ENCODE measurements at regions not wholly inside any gene's neighbourhood (a gene's known extent, or its start where the extent isn't known, plus 50 kb on each side); places are given as distances from the start of the nearest gene placed in this dataset.

GRCh38 chr6:27081931-27082330 is 165.6 kb upstream of the PRSS16 start:
- H3K27me3 ChIP-seq (ENCODE audit: control insufficient read depth in 3 of 3, insufficient read depth in 3 of 3, low read length in 2 of 3) = peaks cover 0 to 13% (median 4%) of the 10 kb centered on the region in 3 donors
- peaks cover 0 to 2% (median 0%) of the 10 kb centered on the region in 5 donors for H3K4me1 ChIP-seq (ENCODE audit: control insufficient read depth in 5 of 5, insufficient read depth in 5 of 5, low read length in 5 of 5)
- no peak for TF ChIP-seq CTCF (IDR thresholded peaks at IDR 0.05; ENCODE audit: control extremely low read depth, extremely low read depth)
- ATAC-seq (ENCODE audit: insufficient read depth, low FRiP score) (no peak), DNase-seq (no peak)
- no peak overlapping the region for H3K4me3 ChIP-seq
- H3K27ac ChIP-seq (ENCODE audit: low read depth in 1 of 2, low read length in 1 of 2) = no peak overlapping the region
- 53 to 70% methylated on average over 2 of the region's 2 CpGs for WGBS, 2 donors
- no peak overlapping the region for H3K9ac ChIP-seq (ENCODE audit: insufficient read depth in 1 of 2, low read length in 2 of 2)
- no peaks in the 10 kb centered on the region for H3K9me3 ChIP-seq (ENCODE audit: control insufficient read depth in 4 of 4, insufficient read depth in 3 of 4, low read length in 3 of 4)
- H3K36me3 ChIP-seq (ENCODE audit: control insufficient read depth in 4 of 4, insufficient read depth in 4 of 4, low read length in 4 of 4) = no peaks in the 10 kb centered on the region

DNA sequence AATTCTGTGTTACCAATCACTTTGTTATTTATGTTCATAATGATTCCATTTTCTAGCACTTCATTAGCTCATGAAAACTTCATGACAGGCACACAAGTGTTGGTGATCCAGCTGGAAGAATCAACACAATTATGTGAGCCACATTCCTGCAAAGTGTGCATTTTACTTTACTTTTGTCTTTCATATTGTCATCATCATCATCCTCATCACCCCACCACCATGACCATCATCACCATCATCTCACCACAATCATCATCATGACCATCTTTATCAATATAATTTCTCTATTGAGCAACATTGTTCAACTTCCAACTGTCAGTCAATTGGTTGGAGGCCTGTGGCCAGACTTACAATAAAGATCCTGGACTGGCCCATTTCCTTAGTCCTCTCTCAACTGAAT is 159.4 kb upstream of the PRSS16 start:
- Histone ChIP-seq H3K9ac (ENCODE audit: insufficient read depth in 1 of 2, low read length in 2 of 2) (no peak overlapping the region), H3K36me3 (ENCODE audit: control insufficient read depth in 4 of 4, insufficient read depth in 4 of 4, low read length in 4 of 4) (no peaks in the 10 kb centered on the region), H3K4me3 (no peak overlapping the region), H3K4me1 (ENCODE audit: control insufficient read depth in 5 of 5, insufficient read depth in 5 of 5, low read length in 5 of 5) (peaks cover 0 to 7% (median 0%) of the 10 kb centered on the region in 5 donors), H3K9me3 (ENCODE audit: control insufficient read depth in 4 of 4, insufficient read depth in 3 of 4, low read length in 3 of 4) (no peaks in the 10 kb centered on the region), H3K27ac (ENCODE audit: low read depth in 1 of 2, low read length in 1 of 2) (no peak overlapping the region), H3K27me3 (ENCODE audit: control insufficient read depth in 3 of 3, insufficient read depth in 3 of 3, low read length in 2 of 3) (peaks cover 0 to 36% (median 21%) of the 10 kb centered on the region in 3 donors)
- DNase-seq (no peak), ATAC-seq (ENCODE audit: insufficient read depth, low FRiP score) (no peak)
- no peak for TF ChIP-seq CTCF (IDR thresholded peaks at IDR 0.05; ENCODE audit: control extremely low read depth, extremely low read depth)

DNA sequence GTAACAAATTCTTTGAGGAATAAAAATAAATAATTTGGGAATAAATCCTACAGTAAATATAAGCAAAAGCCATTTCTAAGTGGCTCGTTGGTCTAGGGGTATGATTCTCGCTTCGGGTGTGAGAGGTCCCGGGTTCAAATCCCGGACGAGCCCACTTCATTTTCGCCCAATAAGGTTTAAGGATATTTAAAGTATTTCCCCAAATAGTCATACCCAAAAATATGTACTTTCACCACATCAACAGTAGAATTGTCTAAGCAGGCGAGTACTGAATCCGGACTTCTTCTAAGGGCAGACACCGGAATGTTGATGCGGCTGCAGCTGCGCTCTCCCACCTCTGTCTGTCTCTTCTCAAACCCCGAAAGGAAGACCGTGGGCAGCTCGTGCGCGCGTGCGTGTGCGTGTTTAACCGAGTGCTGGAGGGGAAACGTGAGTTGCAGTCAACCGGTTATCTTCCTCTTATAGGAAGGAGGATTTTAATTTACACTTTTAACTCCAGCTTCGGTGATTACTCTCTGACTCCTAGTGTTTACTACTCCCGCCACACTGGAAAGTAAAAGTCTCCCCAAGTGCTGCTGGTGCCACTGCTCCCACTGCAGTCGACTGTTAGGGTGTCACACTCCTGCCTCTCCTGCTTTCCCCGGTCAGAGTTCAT is 155.7 kb upstream of the PRSS16 start:
- ATAC-seq (ENCODE audit: insufficient read depth, low FRiP score) = peak; percentile 34
- Histone ChIP-seq H3K4me1 (ENCODE audit: control insufficient read depth in 5 of 5, insufficient read depth in 5 of 5, low read length in 5 of 5) (peaks cover 0 to 7% (median 0%) of the 10 kb centered on the region in 5 donors), H3K9me3 (ENCODE audit: control insufficient read depth in 4 of 4, insufficient read depth in 3 of 4, low read length in 3 of 4) (no peaks in the 10 kb centered on the region), H3K4me3 (no peak overlapping the region), H3K36me3 (ENCODE audit: control insufficient read depth in 4 of 4, insufficient read depth in 4 of 4, low read length in 4 of 4) (no peaks in the 10 kb centered on the region), H3K27ac (ENCODE audit: low read depth in 1 of 2, low read length in 1 of 2) (no peak overlapping the region), H3K9ac (ENCODE audit: insufficient read depth in 1 of 2, low read length in 2 of 2) (no peak overlapping the region), H3K27me3 (ENCODE audit: control insufficient read depth in 3 of 3, insufficient read depth in 3 of 3, low read length in 2 of 3) (peaks cover 0 to 60% (median 38%) of the 10 kb centered on the region in 3 donors)
- DNase-seq = peak; percentile 18 to 24 (median 20)
- WGBS, 2 donors = 1 to 3% methylated on average over 27 of the region's 27 CpGs
- no peak for TF ChIP-seq CTCF (IDR thresholded peaks at IDR 0.05; ENCODE audit: control extremely low read depth, extremely low read depth)

- Histone ChIP-seq H3K4me1 (ENCODE audit: control insufficient read depth in 5 of 5, insufficient read depth in 5 of 5, low read length in 5 of 5) (peaks cover 0 to 8% (median 0%) of the 10 kb centered on the region in 5 donors), H3K9ac (ENCODE audit: insufficient read depth in 1 of 2, low read length in 2 of 2) (no peak overlapping the region), H3K9me3 (ENCODE audit: control insufficient read depth in 4 of 4, insufficient read depth in 3 of 4, low read length in 3 of 4) (no peaks in the 10 kb centered on the region), H3K27me3 (ENCODE audit: control insufficient read depth in 3 of 3, insufficient read depth in 3 of 3, low read length in 2 of 3) (peaks cover 0 to 63% (median 43%) of the 10 kb centered on the region in 3 donors), H3K27ac (ENCODE audit: low read depth in 1 of 2, low read length in 1 of 2) (no peak overlapping the region), H3K4me3 (no peak overlapping the region), H3K36me3 (ENCODE audit: control insufficient read depth in 4 of 4, insufficient read depth in 4 of 4, low read length in 4 of 4) (no peaks in the 10 kb centered on the region)
- DNase-seq = peak in 1 of 3 donors; percentile 2
- TF ChIP-seq CTCF (IDR thresholded peaks at IDR 0.05; ENCODE audit: control extremely low read depth, extremely low read depth) = no peak
- no peak for ATAC-seq (ENCODE audit: insufficient read depth, low FRiP score)
- WGBS, 2 donors = 34 to 36% methylated on average over 8 of the region's 8 CpGs
Measured at GRCh38 chr6:27092316-27092692, 155.2 kb upstream of the PRSS16 start.

Measured in lung (tissue), 11 donors.